OCI-LY1 (cell line): ENCODE measurements at regions not wholly inside any gene's neighbourhood (a gene's known extent, or its start where the extent isn't known, plus 50 kb on each side); places are given as distances from the start of the nearest gene placed in this dataset.

Experiments used
- CTCF ChIP-seq: fragments of 200-600 bp; sonication (generic), shearing (Covaris generic); IDR thresholded peaks from 2 replicates; pipeline ENCODE4 v1.5.1; 2017; ENCODE audit warnings: mild to moderate bottlenecking, antibody characterized with exemption, low read length, moderate library complexity, mixed read lengths
- EZH2 ChIP-seq: fragments of 200-600 bp; sonication (generic), shearing (Covaris generic); IDR thresholded peaks from 2 replicates; pipeline ENCODE4 v1.8.0; 2017; ENCODE audit warnings: borderline replicate concordance, mixed run types, mild to moderate bottlenecking, antibody characterized with exemption, low read length, moderate library complexity, mixed read lengths

GRCh38 chr17:14007951-14008350, 61.4 kb upstream of the COX10 start:
- TF ChIP-seq EZH2 (no peak), CTCF (no peak)
